SK-N-SH treated with all-trans-retinoic acid at 6 μM for 48 hours (cell line): ENCODE measurements at regions not wholly inside any gene's neighbourhood (a gene's known extent, or its start where the extent isn't known, plus 50 kb on each side); places are given as distances from the start of the nearest gene placed in this dataset.

ENCODE experiments used
- ATAC-seq: fragments of 200-7000 bp; cut with Tn5 transposase; 3 replicates; pipeline ENCODE4 v1.9.1; 2020; ENCODE audit warnings: mild to moderate bottlenecking, moderate library complexity
- ARNTL ChIP-seq: fragments of 450-650 bp; formaldehyde crosslinking; IDR thresholded peaks from 2 replicates; pipeline ENCODE4 v1.5.0; 2020; ENCODE audit warnings: low read depth, mild to moderate bottlenecking, moderate library complexity, borderline replicate concordance
- BACH2 ChIP-seq: fragments of 250-450 bp; sonication (Bioruptor Pico); IDR thresholded peaks from 2 replicates; pipeline ENCODE4 v1.9.0; 2021; ENCODE audit warnings: mild to moderate bottlenecking, borderline replicate concordance
- CSDC2 ChIP-seq: fragments of 250-450 bp; sonication (Bioruptor Pico); IDR thresholded peaks from 2 replicates; pipeline ENCODE4 v1.5.0; 2020; ENCODE audit warnings: mild to moderate bottlenecking, moderate library complexity
- ESRRG ChIP-seq: fragments of 250-450 bp; sonication (Bioruptor Pico); IDR thresholded peaks from 2 replicates; pipeline ENCODE4 v1.6.1; 2021; ENCODE audit warnings: mild to moderate bottlenecking
- ISL1 ChIP-seq: fragments of 250-450 bp; sonication (Bioruptor Pico); IDR thresholded peaks from 2 replicates; pipeline ENCODE4 v2.1.2; 2022; ENCODE audit warnings: mild to moderate bottlenecking, moderate library complexity
- OSR1 ChIP-seq: fragments of 250-450 bp; sonication (Bioruptor Pico); IDR thresholded peaks from 2 replicates; pipeline ENCODE4 v1.8.0; 2022; ENCODE audit warnings: moderate library complexity, mild to moderate bottlenecking, inconsistent platforms
- PPARA ChIP-seq: fragments of 250-450 bp; sonication (Bioruptor Pico); IDR thresholded peaks from 2 replicates; pipeline ENCODE4 v1.5.0; 2020; ENCODE audit warnings: mild to moderate bottlenecking, borderline replicate concordance
- SNAI2 ChIP-seq: fragments of 250-450 bp; sonication (Bioruptor Pico); IDR thresholded peaks from 2 replicates; pipeline ENCODE4 v1.5.0; 2020; ENCODE audit warnings: mild to moderate bottlenecking, moderate library complexity
- TCF4 ChIP-seq: fragments of 250-450 bp; sonication (Bioruptor Pico); IDR thresholded peaks from 2 replicates; pipeline ENCODE4 v1.8.0; 2021; ENCODE audit warnings: mild to moderate bottlenecking, moderate library complexity, borderline replicate concordance
- TOX ChIP-seq: fragments of 250-450 bp; sonication (Bioruptor Pico); IDR thresholded peaks from 2 replicates; pipeline ENCODE4 v1.8.0; 2021; ENCODE audit warnings: mild to moderate bottlenecking, moderate library complexity, borderline replicate concordance
- ZC3H10 ChIP-seq: fragments of 250-450 bp; sonication (Bioruptor Pico); IDR thresholded peaks from 2 replicates; pipeline ENCODE4 v1.5.1; 2021; ENCODE audit warnings: mild to moderate bottlenecking, moderate library complexity
- ZFP3 ChIP-seq: fragments of 250-450 bp; sonication (Bioruptor Pico); IDR thresholded peaks from 2 replicates; pipeline ENCODE4 v1.5.0; 2020; ENCODE audit warnings: mild to moderate bottlenecking, moderate library complexity
- ZFP30 ChIP-seq: fragments of 450-650 bp; formaldehyde crosslinking; IDR thresholded peaks from 2 replicates; pipeline ENCODE4 v1.5.0; 2022; ENCODE audit warnings: mild to moderate bottlenecking, moderate library complexity
- ZNF565 ChIP-seq: fragments of 450-650 bp; formaldehyde crosslinking; conservative IDR thresholded peaks from 2 replicates; pipeline ENCODE4 v1.5.0; 2020; ENCODE audit warnings: low read depth, mild to moderate bottlenecking, moderate library complexity
- ZNF70 ChIP-seq: fragments of 450-650 bp; formaldehyde crosslinking; IDR thresholded peaks from 2 replicates; pipeline ENCODE4 v1.5.0; 2020; ENCODE audit warnings: mild to moderate bottlenecking, moderate library complexity
- ZNF8 ChIP-seq: fragments of 450-650 bp; formaldehyde crosslinking; IDR thresholded peaks from 2 replicates; pipeline ENCODE4 v1.5.0; 2020; ENCODE audit warnings: mild to moderate bottlenecking, moderate library complexity
- TF ChIP-seq, protein P1 (sequence below): fragments of 250-450 bp; sonication (Bioruptor Pico); IDR thresholded peaks from 2 replicates; pipeline ENCODE4 v1.8.0; 2020; ENCODE audit warnings: mild to moderate bottlenecking, moderate library complexity, borderline replicate concordance
- TF ChIP-seq, protein P2 (sequence below): fragments of 250-450 bp; sonication (Bioruptor Pico); IDR thresholded peaks from 2 replicates; pipeline ENCODE4 v1.5.1; 2020; ENCODE audit warnings: low read depth, mild to moderate bottlenecking, moderate library complexity
- TF ChIP-seq, protein P3 (sequence below): fragments of 250-450 bp; sonication (Bioruptor Pico); IDR thresholded peaks from 2 replicates; pipeline ENCODE4 v1.5.1; 2021; ENCODE audit warnings: mild to moderate bottlenecking, moderate library complexity
- TF ChIP-seq, protein P4 (sequence below): fragments of 250-450 bp; sonication (Bioruptor Pico); IDR thresholded peaks from 2 replicates; pipeline ENCODE4 v1.5.0; 2020; ENCODE audit warnings: mild to moderate bottlenecking, moderate library complexity

DNA sequence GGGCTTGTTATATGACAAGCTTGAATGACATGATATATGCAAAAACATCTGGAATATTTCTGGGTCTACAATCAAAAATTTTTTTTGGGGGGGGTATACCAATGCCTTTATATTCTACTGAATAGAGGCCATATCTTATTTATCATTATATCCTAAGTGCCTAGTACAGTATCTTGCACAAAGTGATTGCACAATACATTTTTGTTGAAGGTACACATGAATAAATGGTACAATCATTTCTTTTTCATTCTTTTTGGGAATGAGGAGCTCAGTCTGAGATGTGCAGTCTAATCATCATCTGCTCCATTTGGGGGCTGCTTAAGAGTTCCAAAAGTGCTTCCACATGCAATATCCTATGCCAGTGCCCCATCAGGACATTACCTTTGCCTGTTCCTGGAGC, 214.6 kb downstream of the KIF20B start:
- no peak for ATAC-seq

DNA sequence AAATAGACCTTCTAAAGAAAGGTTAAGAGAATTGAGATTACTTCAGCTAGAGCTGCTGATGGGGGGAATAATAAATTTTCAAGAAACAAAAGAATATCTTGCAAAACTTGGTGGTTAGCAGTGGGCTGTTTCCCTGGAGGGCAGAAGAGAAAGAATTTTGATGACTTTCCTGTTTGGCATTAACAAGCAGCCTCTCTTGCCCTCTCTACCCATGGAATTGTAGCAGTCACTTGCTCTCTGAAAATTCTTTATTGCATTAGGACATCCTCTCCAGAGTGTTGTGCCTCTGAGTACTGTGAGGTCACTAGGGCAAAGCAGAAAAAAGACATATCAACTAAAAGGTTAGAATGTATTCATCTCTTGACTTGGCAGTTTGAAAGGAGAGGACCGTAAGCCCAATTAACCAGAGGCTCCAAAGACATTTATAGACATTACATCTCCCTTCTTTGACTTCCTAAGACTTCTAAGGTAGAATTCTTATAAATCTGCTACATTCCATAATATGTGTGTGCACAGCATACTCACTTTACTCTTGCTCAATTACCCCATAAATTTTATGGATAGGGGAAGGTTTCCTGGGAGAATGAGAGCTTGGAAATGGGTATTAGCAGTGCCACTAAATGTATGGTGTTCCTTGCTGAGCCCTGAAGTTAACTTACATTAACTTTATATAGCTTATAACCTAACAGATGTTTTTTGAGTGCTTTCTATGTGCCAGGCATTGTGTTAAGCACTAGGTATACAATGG, 215.3 kb downstream of the KIF20B start:
- TF ChIP-seq ZNF565 (no peak), ZNF70 (CRISPR knock-in tag) (no peak), ZNF8 (CRISPR knock-in tag) (no peak), TOX (CRISPR knock-in tag) (no peak), ARNTL (no peak), ZFP3 (no peak), ESRRG (CRISPR knock-in tag) (no peak), OSR1 (CRISPR knock-in tag) (no peak), CSDC2 (CRISPR knock-in tag) (no peak), TCF4 (no peak), BACH2 (CRISPR knock-in tag) (no peak)
- TF ChIP-seq, protein P1, sequence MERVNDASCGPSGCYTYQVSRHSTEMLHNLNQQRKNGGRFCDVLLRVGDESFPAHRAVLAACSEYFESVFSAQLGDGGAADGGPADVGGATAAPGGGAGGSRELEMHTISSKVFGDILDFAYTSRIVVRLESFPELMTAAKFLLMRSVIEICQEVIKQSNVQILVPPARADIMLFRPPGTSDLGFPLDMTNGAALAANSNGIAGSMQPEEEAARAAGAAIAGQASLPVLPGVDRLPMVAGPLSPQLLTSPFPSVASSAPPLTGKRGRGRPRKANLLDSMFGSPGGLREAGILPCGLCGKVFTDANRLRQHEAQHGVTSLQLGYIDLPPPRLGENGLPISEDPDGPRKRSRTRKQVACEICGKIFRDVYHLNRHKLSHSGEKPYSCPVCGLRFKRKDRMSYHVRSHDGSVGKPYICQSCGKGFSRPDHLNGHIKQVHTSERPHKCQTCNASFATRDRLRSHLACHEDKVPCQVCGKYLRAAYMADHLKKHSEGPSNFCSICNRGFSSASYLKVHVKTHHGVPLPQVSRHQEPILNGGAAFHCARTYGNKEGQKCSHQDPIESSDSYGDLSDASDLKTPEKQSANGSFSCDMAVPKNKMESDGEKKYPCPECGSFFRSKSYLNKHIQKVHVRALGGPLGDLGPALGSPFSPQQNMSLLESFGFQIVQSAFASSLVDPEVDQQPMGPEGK = no peak
- TF ChIP-seq, protein P2, sequence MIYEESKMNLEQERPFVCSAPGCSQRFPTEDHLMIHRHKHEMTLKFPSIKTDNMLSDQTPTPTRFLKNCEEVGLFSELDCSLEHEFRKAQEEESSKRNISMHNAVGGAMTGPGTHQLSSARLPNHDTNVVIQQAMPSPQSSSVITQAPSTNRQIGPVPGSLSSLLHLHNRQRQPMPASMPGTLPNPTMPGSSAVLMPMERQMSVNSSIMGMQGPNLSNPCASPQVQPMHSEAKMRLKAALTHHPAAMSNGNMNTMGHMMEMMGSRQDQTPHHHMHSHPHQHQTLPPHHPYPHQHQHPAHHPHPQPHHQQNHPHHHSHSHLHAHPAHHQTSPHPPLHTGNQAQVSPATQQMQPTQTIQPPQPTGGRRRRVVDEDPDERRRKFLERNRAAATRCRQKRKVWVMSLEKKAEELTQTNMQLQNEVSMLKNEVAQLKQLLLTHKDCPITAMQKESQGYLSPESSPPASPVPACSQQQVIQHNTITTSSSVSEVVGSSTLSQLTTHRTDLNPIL (CRISPR knock-in tag) = no peak
- TF ChIP-seq, protein P3, sequence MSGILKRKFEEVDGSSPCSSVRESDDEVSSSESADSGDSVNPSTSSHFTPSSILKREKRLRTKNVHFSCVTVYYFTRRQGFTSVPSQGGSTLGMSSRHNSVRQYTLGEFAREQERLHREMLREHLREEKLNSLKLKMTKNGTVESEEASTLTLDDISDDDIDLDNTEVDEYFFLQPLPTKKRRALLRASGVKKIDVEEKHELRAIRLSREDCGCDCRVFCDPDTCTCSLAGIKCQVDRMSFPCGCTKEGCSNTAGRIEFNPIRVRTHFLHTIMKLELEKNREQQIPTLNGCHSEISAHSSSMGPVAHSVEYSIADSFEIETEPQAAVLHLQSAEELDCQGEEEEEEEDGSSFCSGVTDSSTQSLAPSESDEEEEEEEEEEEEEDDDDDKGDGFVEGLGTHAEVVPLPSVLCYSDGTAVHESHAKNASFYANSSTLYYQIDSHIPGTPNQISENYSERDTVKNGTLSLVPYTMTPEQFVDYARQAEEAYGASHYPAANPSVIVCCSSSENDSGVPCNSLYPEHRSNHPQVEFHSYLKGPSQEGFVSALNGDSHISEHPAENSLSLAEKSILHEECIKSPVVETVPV (CRISPR knock-in tag) = no peak
- TF ChIP-seq, protein P4, sequence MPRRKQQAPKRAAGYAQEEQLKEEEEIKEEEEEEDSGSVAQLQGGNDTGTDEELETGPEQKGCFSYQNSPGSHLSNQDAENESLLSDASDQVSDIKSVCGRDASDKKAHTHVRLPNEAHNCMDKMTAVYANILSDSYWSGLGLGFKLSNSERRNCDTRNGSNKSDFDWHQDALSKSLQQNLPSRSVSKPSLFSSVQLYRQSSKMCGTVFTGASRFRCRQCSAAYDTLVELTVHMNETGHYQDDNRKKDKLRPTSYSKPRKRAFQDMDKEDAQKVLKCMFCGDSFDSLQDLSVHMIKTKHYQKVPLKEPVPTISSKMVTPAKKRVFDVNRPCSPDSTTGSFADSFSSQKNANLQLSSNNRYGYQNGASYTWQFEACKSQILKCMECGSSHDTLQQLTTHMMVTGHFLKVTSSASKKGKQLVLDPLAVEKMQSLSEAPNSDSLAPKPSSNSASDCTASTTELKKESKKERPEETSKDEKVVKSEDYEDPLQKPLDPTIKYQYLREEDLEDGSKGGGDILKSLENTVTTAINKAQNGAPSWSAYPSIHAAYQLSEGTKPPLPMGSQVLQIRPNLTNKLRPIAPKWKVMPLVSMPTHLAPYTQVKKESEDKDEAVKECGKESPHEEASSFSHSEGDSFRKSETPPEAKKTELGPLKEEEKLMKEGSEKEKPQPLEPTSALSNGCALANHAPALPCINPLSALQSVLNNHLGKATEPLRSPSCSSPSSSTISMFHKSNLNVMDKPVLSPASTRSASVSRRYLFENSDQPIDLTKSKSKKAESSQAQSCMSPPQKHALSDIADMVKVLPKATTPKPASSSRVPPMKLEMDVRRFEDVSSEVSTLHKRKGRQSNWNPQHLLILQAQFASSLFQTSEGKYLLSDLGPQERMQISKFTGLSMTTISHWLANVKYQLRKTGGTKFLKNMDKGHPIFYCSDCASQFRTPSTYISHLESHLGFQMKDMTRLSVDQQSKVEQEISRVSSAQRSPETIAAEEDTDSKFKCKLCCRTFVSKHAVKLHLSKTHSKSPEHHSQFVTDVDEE (CRISPR knock-in tag) = no peak
- no peak for ATAC-seq

More for the DNA sequence above, 214.6 kb downstream of the KIF20B start:
- TF ChIP-seq, protein P3 (CRISPR knock-in tag) = no peak
- no peak for TF ChIP-seq CSDC2 (CRISPR knock-in tag)
- TF ChIP-seq ZNF70 (CRISPR knock-in tag) = no peak
- TF ChIP-seq SNAI2 (CRISPR knock-in tag) = no peak
- no peak for TF ChIP-seq ISL1 (CRISPR knock-in tag)
- TF ChIP-seq TOX (CRISPR knock-in tag) = no peak
- TF ChIP-seq ZNF8 (CRISPR knock-in tag) = no peak
- no peak for TF ChIP-seq BACH2 (CRISPR knock-in tag)
- TF ChIP-seq, protein P2 (CRISPR knock-in tag) = no peak
- no peak for TF ChIP-seq ZNF565
- TF ChIP-seq TCF4 = no peak
- TF ChIP-seq ESRRG (CRISPR knock-in tag) = no peak
- no peak for TF ChIP-seq PPARA (CRISPR knock-in tag)
- no peak for TF ChIP-seq ZFP30 (CRISPR knock-in tag)
- TF ChIP-seq ZC3H10 (CRISPR knock-in tag) = no peak
